SK-N-MC (cell line): ENCODE measurements at regions not wholly inside any gene's neighbourhood (a gene's known extent, or its start where the extent isn't known, plus 50 kb on each side); places are given as distances from the start of the nearest gene placed in this dataset.

Experiments used
- EZH2 ChIP-seq: fragments of 200-600 bp; sonication (generic); IDR thresholded peaks from one replicate; pipeline ENCODE4 v1.6.1; 2017; ENCODE audit warnings: antibody characterized with exemption
- POLR2AphosphoS5 ChIP-seq: IDR thresholded peaks from 2 replicates; pipeline ENCODE4 v1.6.1; 2012; ENCODE audit warnings: mild to moderate bottlenecking, low read depth, low read length, borderline replicate concordance

GRCh38 chr16:79336437-79337229 is 263.9 kb downstream of the MAF start:
- no peak for TF ChIP-seq EZH2
- no peak for TF ChIP-seq POLR2AphosphoS5
